ENCODE measurements at regions not wholly inside any gene's neighbourhood (a gene's known extent, or its start where the extent isn't known, plus 50 kb on each side); places are given as distances from the start of the nearest gene placed in this dataset.
A peak's percentile ranks its signal among the peaks of the same experiment; 100 is the strongest.

DNA sequence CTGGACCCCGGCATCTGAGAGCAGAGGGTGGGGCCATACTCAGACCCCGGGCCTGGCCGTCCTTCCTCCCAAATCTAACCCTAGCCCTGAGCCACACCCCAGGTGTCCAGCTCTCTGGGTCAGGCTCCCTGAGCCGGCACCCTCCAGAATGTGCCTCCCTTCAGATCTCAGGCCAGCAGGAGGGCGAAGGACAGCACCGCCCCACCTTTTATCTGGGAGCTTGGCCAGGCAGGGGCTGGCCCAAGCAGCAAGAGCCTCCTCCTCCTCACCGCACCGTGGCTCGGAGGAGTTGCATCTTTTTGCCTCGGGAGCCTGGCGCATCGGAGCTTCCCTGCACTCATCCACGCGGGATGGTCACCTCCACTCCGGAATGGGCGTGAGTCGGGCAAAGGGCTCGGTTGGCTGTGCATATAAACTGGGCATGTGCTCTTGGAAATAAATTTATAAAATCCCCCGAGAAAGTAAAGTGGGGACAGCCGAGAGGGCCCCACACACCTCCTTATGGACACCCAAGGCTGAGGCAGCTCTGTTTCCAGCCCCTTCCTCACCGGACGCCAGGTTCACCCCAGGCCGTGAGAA lies 69.1 kb upstream of the CTDP1 start:
- WGBS (ENCODE audit: extremely low coverage, insufficient coverage, low lambda C conversion rate), result no CpG with 5 or more reads among the region's 23 CpGs
- Histone ChIP-seq H3K79me1 (ENCODE audit: low read length) (no peaks in the 10 kb centered on the region), H3K79me2 (ENCODE audit: control insufficient read depth, insufficient read depth, low read length) (no peaks in the 10 kb centered on the region), H4K8ac (ENCODE audit: low read depth, low read length) (no peak overlapping the region), H2BK5ac (ENCODE audit: low read length) (peak overlapping the region; percentile 72), H3K36me3 (ENCODE audit: control insufficient read depth, insufficient read depth, low read length) (no peaks in the 10 kb centered on the region), H3K4me2 (ENCODE audit: low read length) (no peak overlapping the region), H3K27me3 (ENCODE audit: insufficient read depth, low read length, poor library complexity) (no peaks in the 10 kb centered on the region), H3K56ac (ENCODE audit: low read length) (peak overlapping the region; percentile 69), H3K23ac (ENCODE audit: low read length) (peak overlapping the region; percentile 10), H3K4ac (ENCODE audit: low read depth, low read length) (peak overlapping the region; percentile 70), H3K18ac (ENCODE audit: low read length) (peak overlapping the region; percentile 19), H3K27ac (ENCODE audit: low read depth, low read length) (peak overlapping the region; percentile 39), H3K4me3 (ENCODE audit: low read length) (no peak overlapping the region), H2AK5ac (ENCODE audit: low read length) (peak overlapping the region; percentile 5), H4K5ac (ENCODE audit: low read length) (no peak overlapping the region), H2BK120ac (ENCODE audit: low read depth, low read length) (peak overlapping the region; percentile 8), H3K4me1 (ENCODE audit: control insufficient read depth, low read depth, low read length) (peaks cover 3% of the 10 kb centered on the region), H2BK15ac (replicated peaks; ENCODE audit: low read depth) (no peak overlapping the region), H3K9ac (ENCODE audit: low read length) (peak overlapping the region; percentile 4)
- DNase-seq, result no peak

DNA sequence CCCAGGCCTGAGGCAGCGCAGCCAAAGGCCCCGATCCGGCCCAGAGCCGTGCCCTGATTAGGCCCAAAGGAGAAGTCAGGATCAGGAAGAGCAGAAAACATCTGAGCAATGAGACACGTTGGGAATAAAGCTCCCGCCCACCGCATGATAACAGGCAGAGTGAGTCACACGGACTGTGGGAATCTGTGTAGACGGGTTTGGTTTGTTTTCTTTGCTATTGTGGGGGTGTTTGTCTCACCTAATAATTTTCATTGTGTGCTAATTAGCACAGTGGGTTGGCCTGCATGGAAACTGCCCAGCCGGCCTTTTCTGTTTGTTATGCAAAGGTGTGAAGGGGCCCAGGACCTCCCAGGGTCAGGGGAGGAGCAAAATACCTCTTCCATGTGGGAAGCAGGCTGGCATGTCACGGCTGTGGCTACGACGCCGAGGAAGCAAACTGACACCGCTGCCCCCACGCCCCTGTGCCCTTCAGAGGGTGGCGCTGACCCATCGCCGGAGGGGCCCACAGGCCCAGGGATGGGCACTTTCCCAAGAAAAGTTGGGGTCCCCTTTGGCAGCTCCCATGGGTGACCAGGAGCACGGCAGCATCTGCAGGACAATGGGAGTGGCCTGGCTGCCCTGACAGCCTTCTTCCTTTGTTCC lies 68.4 kb upstream of the CTDP1 start:
- no CpG with 5 or more reads among the region's 20 CpGs for WGBS (ENCODE audit: extremely low coverage, insufficient coverage, low lambda C conversion rate)
- no peak overlapping the region for H2BK120ac ChIP-seq (ENCODE audit: low read depth, low read length)
- no peak overlapping the region for H2BK15ac ChIP-seq (replicated peaks; ENCODE audit: low read depth)
- peak; percentile 98 for DNase-seq
- H3K9ac ChIP-seq (ENCODE audit: low read length), result peak overlapping the region; percentile 4
- no peak overlapping the region for H4K8ac ChIP-seq (ENCODE audit: low read depth, low read length)
- H2BK5ac ChIP-seq (ENCODE audit: low read length), result peak overlapping the region; percentile 97
- no peak overlapping the region for H3K4me3 ChIP-seq (ENCODE audit: low read length)
- no peaks in the 10 kb centered on the region for H3K79me1 ChIP-seq (ENCODE audit: low read length)
- peak overlapping the region; percentile 87 for H2AK5ac ChIP-seq (ENCODE audit: low read length)
- peaks cover 3% of the 10 kb centered on the region for H3K4me1 ChIP-seq (ENCODE audit: control insufficient read depth, low read depth, low read length)
- H4K5ac ChIP-seq (ENCODE audit: low read length), result no peak overlapping the region
- no peak overlapping the region for H3K4me2 ChIP-seq (ENCODE audit: low read length)
- peak overlapping the region; percentile 39 for H3K27ac ChIP-seq (ENCODE audit: low read depth, low read length)
- H3K23ac ChIP-seq (ENCODE audit: low read length), result no peak overlapping the region
- H3K18ac ChIP-seq (ENCODE audit: low read length), result peak overlapping the region; percentile 19
- H3K27me3 ChIP-seq (ENCODE audit: insufficient read depth, low read length, poor library complexity), result no peaks in the 10 kb centered on the region
- peak overlapping the region; percentile 70 for H3K4ac ChIP-seq (ENCODE audit: low read depth, low read length)
- no peaks in the 10 kb centered on the region for H3K79me2 ChIP-seq (ENCODE audit: control insufficient read depth, insufficient read depth, low read length)
- H3K36me3 ChIP-seq (ENCODE audit: control insufficient read depth, insufficient read depth, low read length), result no peaks in the 10 kb centered on the region
- H3K56ac ChIP-seq (ENCODE audit: low read length), result peak overlapping the region; percentile 69

DNA sequence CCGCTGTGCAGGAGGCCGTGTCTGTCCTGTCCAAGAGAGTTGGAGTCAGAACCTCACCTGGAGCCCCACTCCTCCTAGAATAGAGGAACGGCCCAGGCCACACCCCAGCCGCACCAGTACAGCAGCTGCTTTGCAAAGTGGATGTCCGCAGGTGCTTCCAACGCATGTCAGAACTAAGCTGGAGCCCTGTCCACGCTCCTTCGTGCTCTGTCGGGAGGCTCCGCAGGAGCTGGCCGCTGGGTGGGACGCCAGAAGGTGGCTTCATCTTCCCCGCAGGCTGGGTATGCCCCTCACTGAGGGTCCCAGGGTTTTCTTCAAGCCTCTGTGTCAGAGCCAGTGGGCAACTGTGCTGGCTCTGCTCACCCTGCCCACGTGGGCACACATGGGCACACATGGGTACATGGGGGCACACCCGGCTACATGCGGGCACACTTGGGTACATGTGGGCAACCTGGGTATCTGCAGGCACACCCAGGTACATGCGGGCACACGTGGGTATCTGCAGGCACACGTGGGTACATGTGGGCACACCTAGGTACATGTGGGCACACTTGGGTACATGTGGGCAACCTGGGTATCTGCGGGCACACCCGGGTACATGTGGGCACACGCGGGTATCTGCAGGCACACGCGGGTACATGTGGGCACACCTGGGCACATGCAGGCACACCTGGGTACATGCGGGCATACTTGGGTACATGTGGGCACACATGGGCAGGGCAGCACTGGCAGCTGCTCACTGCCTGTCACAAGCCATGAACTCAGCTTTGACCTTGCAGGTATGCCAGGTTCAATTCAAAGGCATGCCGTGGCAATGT lies 67.1 kb upstream of the CTDP1 start:
- H3K79me1 ChIP-seq (ENCODE audit: low read length), result no peaks in the 10 kb centered on the region
- no peak overlapping the region for H4K5ac ChIP-seq (ENCODE audit: low read length)
- H3K4me1 ChIP-seq (ENCODE audit: control insufficient read depth, low read depth, low read length), result peaks cover 3% of the 10 kb centered on the region
- H3K4me3 ChIP-seq (ENCODE audit: low read length), result no peak overlapping the region
- peak overlapping the region; percentile 66 for H3K4ac ChIP-seq (ENCODE audit: low read depth, low read length)
- no CpG with 5 or more reads among the region's 27 CpGs for WGBS (ENCODE audit: extremely low coverage, insufficient coverage, low lambda C conversion rate)
- no peak overlapping the region for H3K4me2 ChIP-seq (ENCODE audit: low read length)
- no peaks in the 10 kb centered on the region for H3K36me3 ChIP-seq (ENCODE audit: control insufficient read depth, insufficient read depth, low read length)
- peak overlapping the region; percentile 8 for H3K56ac ChIP-seq (ENCODE audit: low read length)
- H2BK5ac ChIP-seq (ENCODE audit: low read length), result peak overlapping the region; percentile 47
- H4K8ac ChIP-seq (ENCODE audit: low read depth, low read length), result no peak overlapping the region
- H3K9ac ChIP-seq (ENCODE audit: low read length), result no peak overlapping the region
- H3K79me2 ChIP-seq (ENCODE audit: control insufficient read depth, insufficient read depth, low read length), result no peaks in the 10 kb centered on the region
- H3K23ac ChIP-seq (ENCODE audit: low read length), result no peak overlapping the region
- H3K18ac ChIP-seq (ENCODE audit: low read length), result peak overlapping the region; percentile 22
- peak overlapping the region; percentile 11 for H2BK120ac ChIP-seq (ENCODE audit: low read depth, low read length)
- DNase-seq, result no peak
- H2BK15ac ChIP-seq (replicated peaks; ENCODE audit: low read depth), result no peak overlapping the region
- H3K27me3 ChIP-seq (ENCODE audit: insufficient read depth, low read length, poor library complexity), result no peaks in the 10 kb centered on the region
- H2AK5ac ChIP-seq (ENCODE audit: low read length), result peak overlapping the region; percentile 29
- no peak overlapping the region for H3K27ac ChIP-seq (ENCODE audit: low read depth, low read length)

DNA sequence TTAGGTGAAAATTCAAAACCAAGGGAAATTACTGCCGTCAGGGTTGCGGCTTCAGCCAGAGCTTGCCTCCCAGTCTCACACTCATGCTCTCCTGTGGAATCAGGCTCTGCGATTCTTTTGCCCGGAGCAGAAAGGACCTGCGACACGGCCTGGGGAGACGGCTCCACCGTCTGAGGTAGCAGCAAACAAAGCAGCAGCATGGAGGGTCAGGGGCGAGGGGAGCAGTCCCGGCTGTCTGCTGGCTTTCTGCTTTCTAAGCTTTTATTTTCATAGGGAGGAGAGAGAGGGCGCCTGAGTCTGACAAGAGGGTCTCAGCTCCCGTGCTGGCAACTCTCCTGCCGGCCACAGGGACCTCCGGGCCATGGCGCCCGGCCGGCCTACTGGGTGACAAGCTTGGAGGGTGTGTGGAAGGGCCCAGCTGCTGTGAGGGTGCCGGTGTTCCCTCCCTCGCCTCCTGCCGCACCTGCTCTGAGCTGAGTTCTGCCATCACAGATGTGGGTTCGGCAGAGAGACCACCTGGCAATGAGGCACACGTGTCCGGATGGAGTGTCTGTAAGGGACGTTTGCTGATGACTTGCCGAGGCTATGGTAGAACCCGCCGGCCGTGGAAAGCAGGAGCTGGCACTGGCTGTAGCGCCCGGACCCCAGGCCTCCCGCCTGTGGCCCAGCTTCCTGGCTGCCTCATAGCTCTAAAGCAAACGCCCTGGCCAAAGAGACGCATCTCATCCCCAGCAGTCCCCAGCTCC lies 66.2 kb upstream of the CTDP1 start:
- peak overlapping the region; percentile 10 for H2BK15ac ChIP-seq (replicated peaks; ENCODE audit: low read depth)
- no peaks in the 10 kb centered on the region for H3K79me2 ChIP-seq (ENCODE audit: control insufficient read depth, insufficient read depth, low read length)
- peak overlapping the region; percentile 70 for H3K4ac ChIP-seq (ENCODE audit: low read depth, low read length)
- no peak overlapping the region for H2AK5ac ChIP-seq (ENCODE audit: low read length)
- no peak overlapping the region for H3K27ac ChIP-seq (ENCODE audit: low read depth, low read length)
- H2BK120ac ChIP-seq (ENCODE audit: low read depth, low read length), result no peak overlapping the region
- no peak overlapping the region for H3K4me2 ChIP-seq (ENCODE audit: low read length)
- no peaks in the 10 kb centered on the region for H3K79me1 ChIP-seq (ENCODE audit: low read length)
- H3K36me3 ChIP-seq (ENCODE audit: control insufficient read depth, insufficient read depth, low read length), result no peaks in the 10 kb centered on the region
- peaks cover 3% of the 10 kb centered on the region for H3K4me1 ChIP-seq (ENCODE audit: control insufficient read depth, low read depth, low read length)
- no CpG with 5 or more reads among the region's 33 CpGs for WGBS (ENCODE audit: extremely low coverage, insufficient coverage, low lambda C conversion rate)
- no peak overlapping the region for H4K5ac ChIP-seq (ENCODE audit: low read length)
- no peaks in the 10 kb centered on the region for H3K27me3 ChIP-seq (ENCODE audit: insufficient read depth, low read length, poor library complexity)
- peak overlapping the region; percentile 9 for H3K56ac ChIP-seq (ENCODE audit: low read length)
- H3K9ac ChIP-seq (ENCODE audit: low read length), result no peak overlapping the region
- DNase-seq, result no peak
- H2BK5ac ChIP-seq (ENCODE audit: low read length), result no peak overlapping the region
- H3K4me3 ChIP-seq (ENCODE audit: low read length), result no peak overlapping the region
- no peak overlapping the region for H3K18ac ChIP-seq (ENCODE audit: low read length)
- H3K23ac ChIP-seq (ENCODE audit: low read length), result no peak overlapping the region
- H4K8ac ChIP-seq (ENCODE audit: low read depth, low read length), result no peak overlapping the region

DNA sequence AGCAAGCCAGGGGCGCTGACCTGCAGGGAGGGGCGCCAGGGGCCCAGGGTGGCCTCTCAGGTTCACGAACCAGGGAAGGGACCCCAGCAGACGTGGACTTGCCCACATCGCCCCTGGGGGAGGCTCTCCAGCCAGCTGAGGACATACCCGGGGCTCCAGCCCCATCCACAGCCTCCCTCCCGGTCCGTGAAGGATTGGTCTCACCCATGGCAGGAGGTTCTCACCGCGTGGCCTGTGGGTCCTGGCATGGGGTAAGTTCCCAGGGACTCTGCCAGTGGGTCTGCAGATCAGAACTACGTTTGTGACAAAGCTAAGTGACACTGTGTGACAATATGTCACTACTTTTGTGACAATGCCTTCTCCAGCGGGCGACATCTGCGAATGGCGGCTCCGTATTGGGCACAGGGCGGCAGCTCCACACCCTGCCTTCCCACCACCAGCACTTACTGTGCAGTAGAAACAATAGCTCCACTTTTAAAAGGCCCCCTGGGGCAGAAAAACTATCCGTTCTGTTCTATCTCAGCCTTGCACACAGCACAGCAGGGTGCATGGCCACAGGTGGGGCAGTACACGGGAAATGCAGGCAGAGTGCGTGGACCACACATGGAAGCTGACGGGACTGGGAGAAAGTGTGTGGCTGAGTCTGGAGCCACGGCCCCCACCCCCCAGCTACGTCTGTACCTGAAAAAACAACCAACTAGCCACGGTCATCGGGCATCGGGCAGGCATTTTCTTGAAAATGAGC lies 65.2 kb upstream of the CTDP1 start:
- H3K4me2 ChIP-seq (ENCODE audit: low read length), result no peak overlapping the region
- H2AK5ac ChIP-seq (ENCODE audit: low read length), result no peak overlapping the region
- no peak overlapping the region for H3K23ac ChIP-seq (ENCODE audit: low read length)
- H3K4me1 ChIP-seq (ENCODE audit: control insufficient read depth, low read depth, low read length), result peaks cover 3% of the 10 kb centered on the region
- no peak overlapping the region for H3K56ac ChIP-seq (ENCODE audit: low read length)
- no peak overlapping the region for H4K5ac ChIP-seq (ENCODE audit: low read length)
- H3K18ac ChIP-seq (ENCODE audit: low read length), result no peak overlapping the region
- no peak overlapping the region for H3K9ac ChIP-seq (ENCODE audit: low read length)
- no peak overlapping the region for H3K4me3 ChIP-seq (ENCODE audit: low read length)
- H2BK15ac ChIP-seq (replicated peaks; ENCODE audit: low read depth), result no peak overlapping the region
- no peaks in the 10 kb centered on the region for H3K79me2 ChIP-seq (ENCODE audit: control insufficient read depth, insufficient read depth, low read length)
- DNase-seq, result no peak
- no peak overlapping the region for H2BK120ac ChIP-seq (ENCODE audit: low read depth, low read length)
- H3K4ac ChIP-seq (ENCODE audit: low read depth, low read length), result no peak overlapping the region
- H3K36me3 ChIP-seq (ENCODE audit: control insufficient read depth, insufficient read depth, low read length), result no peaks in the 10 kb centered on the region
- H4K8ac ChIP-seq (ENCODE audit: low read depth, low read length), result no peak overlapping the region
- no peaks in the 10 kb centered on the region for H3K27me3 ChIP-seq (ENCODE audit: insufficient read depth, low read length, poor library complexity)
- no peak overlapping the region for H3K27ac ChIP-seq (ENCODE audit: low read depth, low read length)
- H3K79me1 ChIP-seq (ENCODE audit: low read length), result no peaks in the 10 kb centered on the region
- WGBS (ENCODE audit: extremely low coverage, insufficient coverage, low lambda C conversion rate), result no CpG with 5 or more reads among the region's 26 CpGs
- no peak overlapping the region for H2BK5ac ChIP-seq (ENCODE audit: low read length)
